Stromal cell of bone marrow (primary cell): ENCODE measurements at regions not wholly inside any gene's neighbourhood (a gene's known extent, or its start where the extent isn't known, plus 50 kb on each side); places are given as distances from the start of the nearest gene placed in this dataset.

ENCODE experiments used
- DNase-seq: peaks from one replicate; pipeline ENCODE4 v3.0.0-alpha.2; 2012; ENCODE audit warnings: low read depth

DNA sequence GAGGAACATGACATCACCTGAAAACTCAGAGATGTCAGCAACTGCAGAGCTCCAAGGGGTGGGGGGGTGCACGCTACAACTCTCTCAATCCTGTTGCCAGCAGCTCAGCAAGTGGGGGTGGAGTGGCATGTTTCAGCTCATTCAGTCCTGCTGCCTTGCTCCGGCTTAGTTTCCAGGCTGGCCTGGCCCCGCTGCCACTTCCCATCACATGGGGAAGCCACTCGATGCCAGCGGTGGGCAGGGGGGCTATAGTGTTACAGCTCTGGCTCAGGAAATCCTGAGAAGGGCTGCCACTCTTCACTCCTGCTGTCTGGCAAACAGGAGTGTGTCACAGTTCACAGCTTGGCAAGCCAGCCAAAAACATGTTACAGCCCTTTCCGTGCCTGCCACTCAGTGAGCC is 356.5 kb upstream of the GULP1 start:
- no peak for DNase-seq

DNA sequence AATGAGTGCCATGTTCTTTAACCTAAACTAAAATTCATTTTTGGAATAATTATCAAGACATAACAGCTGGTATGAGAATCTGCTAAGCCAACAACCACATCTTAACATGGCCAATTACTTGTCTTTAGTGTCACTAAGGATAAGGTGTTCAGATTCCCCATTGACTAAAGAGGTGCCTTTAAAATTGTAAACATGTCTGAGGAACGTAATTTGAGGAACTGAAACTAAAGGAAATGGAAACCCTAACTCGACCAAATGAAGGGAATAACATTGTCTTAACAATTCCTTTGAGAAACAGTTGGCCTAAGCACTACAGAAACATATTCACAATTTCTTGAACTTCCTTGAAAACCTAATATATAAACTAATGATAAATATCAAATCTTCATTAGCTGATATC is 355.4 kb upstream of the GULP1 start:
- no peak for DNase-seq

DNA sequence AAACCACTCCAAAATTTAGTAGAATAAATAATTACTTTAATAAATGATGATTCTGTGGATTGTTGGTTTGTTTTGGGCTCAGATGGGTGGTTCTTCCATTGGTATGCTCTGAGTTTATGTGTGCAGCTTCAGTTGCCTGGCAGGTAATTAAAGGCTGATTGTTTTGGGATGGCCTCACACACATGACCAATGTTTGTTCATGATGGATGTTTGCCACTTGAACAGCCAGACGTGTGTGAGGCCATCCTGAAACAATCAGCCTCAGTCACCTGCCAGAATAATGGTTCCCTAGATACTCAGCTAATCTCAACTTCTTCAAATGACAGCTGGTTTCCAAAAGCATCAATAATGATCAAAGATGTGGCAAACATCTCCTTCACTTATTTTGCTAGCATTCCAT is 352.5 kb upstream of the GULP1 start:
- no peak for DNase-seq

DNA sequence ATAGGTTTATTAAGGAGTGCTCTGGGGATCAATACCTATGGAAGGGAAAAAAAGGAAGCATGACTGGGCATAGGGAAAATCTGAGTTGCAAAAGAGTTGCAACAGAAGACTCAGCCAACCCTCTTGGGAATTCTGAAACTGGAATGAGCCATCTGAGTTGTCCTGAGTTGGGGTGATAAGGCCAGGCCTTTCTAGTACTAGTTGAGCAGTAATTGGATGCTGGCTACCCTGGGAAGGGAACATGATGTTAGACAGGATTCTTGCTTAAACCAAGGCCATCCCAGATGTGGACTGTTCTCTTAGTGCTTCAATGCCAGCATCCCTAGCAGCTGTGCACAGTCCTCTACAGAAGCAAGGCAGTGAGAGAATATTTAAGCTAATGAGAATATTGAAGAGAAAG is 348.8 kb upstream of the GULP1 start:
- peak; percentile 26 for DNase-seq

DNA sequence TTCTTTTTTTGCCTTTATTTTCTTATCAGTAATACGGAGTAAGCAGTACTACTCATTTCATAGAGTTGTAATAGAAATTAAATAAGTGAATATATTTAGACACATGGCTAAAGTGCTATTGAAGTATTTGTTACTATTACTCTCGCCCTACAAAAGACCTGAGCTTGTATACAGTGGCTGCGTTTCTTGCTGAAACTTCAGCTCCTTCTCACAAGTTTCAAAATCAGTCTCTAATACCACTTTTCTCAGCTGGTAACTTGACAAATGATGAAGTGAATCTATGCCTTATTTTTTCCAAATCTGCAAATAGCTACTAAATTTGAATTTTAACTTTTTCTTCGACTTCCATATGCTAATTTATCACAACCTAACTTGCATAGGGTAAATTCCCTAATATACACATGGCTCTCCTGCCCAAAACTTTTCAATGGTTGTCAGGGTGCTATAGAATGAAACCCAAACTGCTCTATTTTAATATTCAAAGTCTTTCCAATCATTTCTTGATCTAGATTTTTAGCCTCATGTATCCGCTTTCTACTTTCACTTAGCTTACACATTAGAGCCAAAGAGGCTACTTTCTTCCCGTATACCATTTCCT is 347.8 kb upstream of the GULP1 start:
- DNase-seq: no peak

DNA sequence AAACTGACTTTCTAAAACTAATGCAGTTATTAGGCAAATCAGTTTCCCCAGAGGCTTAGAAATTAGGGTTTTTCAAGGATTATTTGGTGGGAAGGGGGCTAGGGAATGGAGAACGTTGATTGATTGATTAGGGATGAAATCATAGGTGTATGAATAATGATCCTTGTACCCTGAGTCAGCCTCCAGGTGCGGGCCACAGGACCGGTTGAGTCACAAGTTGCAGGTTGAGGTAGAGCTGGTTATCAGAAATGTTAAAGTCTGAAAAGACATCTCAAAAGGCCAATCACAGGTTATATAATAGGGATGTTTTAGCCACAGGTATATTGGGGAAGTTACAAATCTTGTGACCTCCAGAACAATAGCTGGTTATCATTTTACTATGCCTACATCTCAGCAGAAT is 341.8 kb upstream of the GULP1 start:
- DNase-seq: no peak

DNA sequence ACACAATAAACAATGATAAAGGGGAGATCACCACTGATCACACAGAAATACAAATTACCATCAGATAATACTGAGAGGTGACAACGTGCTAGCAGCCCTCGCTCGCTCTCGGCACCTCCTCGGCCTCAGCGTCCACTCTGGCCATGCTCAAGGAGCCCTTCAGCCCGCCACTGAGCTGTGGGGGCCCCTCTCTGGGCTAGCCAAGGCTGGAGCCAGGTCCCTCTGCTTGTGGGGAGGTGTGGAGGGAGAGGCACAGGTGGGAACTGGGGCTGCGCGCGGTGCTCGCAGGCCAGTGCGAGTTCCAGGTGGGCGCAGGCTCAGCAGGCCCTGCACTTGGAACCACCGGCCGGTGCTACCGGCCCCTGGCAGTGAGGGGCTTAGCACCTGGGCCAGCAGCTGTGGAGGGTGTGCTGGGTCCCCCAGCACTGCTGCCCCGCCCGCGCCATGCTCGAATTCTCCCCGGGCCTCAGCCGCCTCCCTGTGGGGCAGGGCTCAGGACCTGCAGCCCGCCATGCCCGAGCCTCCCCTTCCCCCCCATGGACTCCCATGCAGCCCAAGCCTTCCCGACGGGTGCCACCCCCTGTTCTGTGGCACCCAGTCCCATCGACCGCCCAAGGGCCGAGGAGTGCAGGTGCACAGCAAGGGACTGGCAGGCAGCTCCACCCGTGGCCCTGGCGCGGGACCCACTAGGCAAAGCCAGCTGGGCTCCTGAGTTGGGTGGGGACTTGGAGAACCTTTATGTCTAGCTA is 340.0 kb upstream of the GULP1 start:
- no peak for DNase-seq

DNA sequence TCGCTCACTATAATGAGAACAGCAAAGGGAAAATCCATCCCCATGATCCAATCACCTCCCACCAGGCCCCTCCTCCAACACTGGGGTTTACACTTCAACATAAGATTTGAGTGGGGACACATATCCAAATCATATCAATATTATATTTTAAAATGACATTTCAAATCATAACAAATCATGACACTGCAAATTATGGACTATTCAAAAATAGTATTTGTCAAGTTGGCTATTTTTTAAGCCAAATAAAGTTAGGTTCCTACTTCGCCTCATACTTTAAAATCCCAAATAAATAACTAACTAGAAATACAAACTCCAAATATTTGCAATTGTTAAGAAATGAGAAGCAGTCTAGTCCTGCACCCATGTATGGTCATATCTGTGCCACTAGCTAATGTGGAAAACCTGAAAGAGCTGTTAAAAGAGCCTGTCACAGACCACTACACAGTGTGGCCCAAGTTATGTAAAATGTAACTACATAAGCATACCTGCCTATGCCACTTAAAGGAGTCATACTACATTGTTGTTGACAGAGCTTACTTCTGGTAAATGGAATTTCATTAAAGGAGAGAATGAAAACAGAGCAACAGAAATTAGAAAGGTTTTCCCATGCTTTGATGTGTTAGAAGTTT is 334.7 kb upstream of the GULP1 start:
- DNase-seq: no peak

DNA sequence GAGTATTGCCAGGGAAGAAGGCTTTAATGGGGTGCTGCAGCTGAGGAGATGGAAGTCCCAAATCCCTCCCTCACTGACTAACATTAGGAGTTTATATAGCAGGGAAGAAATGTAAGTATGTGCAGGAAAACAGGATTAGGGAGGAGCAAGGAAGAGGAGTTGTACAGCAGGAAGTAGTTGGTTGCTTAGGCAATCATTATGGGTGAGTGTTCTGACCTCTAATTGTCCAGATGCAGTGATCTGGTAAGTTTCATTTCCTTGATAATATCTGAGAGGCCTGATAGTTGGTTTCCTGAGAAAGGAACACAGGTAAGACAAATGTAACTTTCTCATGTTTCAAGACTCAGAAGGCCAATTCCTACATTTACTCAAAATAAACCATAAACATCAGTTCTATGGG is 331.9 kb upstream of the GULP1 start:
- no peak for DNase-seq

DNA sequence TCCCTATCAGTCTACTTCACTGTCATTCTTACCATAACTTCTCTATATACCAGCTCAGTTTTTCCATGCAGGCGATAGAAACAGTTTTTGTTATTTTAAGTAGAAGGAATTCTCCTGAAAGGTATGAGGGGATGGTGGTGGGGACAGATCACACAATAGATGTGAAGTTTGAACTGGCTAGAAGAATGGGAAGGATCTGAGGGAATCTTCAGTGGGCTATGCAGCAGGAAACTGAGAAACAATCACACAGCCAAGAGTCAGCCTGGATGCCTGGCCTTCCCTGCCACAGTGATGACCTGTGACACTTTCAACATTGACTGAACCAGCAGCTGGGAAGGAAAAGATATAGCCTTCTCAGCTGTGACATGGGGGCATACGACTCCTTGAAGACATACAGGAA is 329.1 kb upstream of the GULP1 start:
- DNase-seq: no peak

DNA sequence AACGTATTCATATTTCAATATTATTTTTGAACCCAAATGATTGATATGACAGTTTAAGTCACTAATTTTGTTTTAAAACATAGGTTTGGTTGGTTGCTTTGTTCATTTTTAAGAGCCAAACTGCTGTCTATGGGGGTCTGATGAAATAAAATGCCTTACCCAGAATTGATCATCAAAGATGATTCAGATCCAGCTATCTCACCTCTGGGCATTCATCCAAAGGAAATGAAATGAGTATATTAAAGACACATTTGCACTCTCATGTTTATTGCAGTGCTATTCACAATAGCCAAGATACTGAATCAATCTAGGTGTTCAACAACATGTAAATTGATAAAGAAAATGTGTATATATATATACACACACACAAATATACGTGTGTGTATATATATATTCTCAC is 326.9 kb upstream of the GULP1 start:
- DNase-seq: no peak

DNA sequence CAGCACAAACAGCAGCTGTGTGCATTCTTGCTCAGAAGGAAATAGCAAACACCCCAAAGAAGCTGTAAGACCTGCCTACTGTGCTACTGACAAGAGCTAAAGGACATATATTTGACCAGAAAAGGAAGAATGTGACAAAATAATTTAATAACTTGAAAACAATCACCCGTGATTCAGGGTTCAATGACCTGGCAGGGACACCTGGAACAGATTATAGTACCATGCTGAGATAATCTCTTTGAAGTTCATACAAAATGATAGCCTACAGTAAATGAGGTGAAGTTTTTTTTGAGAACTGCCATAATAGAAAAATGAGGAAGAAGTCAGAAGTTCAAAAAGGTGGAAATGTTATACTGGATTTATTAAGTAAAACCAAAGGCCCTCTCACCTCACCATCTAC is 324.8 kb upstream of the GULP1 start:
- no peak for DNase-seq

DNA sequence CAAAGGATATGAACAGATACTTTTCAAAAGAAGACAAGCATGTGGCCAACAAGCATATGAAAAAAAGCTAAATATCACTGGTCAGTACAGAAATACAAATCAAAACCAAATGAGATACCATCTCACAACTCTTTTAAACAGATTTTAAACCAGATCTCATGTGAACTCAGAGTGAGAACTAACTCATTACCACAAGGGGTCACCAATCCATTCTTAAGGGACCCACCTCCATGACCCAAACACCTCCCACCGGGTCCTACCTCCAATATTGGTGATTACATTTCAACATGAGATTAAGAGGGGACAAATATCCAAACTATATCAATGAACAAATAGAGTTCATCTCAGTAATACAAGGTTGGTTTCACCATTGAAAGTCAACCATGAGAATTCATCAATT is 319.8 kb upstream of the GULP1 start:
- no peak for DNase-seq

DNA sequence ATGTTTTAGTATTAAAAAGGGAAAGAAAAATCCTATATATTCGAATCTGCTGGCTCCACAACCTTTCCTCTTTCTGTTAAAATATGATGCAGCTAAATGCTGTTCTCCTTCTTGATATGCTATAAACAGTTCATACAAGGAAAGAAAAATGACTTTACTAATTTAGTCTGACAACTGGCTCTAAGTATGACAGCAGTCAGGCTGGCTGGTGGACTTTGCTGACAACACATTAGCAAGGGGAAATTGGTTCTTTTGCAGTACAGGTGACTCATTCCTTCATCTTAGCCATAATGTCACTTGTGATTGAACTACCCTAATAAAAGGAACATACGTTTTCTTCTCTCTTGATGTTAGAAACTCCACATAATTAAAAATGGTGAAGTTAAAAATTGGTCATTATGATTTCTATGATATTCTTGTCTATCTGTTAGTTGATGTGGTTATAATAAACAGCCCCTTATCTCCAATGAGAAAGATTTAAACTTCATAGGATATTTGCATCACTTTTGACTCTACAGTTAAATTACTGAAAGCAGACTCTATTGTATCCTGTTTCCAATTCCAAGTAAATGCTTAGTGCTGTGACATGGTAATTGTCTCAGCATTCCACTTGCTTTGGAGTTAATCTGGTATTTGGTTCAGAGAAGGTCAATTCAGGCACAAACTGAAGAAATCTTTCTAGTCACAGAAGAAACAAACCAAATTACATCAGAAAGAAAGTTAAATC is 315.3 kb upstream of the GULP1 start:
- no peak for DNase-seq

DNA sequence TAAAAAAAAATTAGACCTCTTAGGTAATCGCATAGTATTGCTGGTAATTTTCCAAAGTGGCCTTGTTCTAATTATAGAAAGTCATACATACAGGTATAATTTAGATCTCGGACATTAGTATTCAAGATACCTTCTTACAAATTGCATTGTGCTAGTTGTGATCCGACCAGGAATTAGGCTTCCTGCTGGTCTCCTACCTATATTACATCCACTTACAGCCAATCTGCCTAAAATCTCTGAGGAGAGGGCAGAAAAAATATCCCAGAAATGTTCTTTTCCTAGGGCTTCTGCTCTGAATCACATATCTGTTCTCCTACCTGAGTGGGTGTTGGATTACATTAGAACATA is 314.7 kb upstream of the GULP1 start:
- DNase-seq: no peak

DNA sequence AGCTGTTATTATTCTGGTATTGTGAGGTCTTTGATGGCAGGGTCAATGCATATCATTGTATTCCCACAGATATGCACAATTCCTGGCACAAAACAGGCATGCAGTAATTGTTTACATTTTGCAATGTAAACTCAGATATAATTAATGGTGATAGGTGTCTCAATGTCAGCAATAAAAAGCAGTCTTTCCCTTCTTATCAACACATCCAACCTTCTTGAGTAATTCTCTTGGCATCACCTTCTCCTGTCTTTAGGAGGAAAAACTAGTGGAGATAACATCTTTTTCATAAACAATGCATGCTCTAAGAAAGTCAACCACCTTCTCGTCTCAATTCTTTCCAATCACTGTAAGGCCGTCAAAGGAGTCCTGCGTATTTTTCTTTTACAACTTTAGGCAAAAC is 313.3 kb upstream of the GULP1 start:
- DNase-seq: no peak

DNA sequence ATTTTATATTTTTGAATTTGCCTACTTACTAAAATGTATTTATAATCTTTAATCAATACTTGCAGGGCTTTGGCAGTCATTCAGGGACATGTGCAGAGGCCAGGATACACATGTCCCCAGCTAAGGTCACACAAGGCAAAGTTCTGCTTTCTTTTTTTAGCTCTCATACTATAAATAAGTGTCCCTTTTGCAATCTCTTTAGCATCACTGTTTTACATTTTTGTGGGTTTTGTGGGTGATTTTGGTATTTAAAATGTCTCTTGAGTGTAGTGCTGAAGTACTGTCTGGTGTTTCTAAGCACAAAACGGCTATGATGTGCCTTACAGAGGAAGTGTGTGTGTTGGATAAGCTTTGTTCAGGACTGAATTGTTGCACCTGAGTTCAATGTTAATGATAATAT is 309.0 kb upstream of the GULP1 start:
- peak; percentile 75 for DNase-seq

DNA sequence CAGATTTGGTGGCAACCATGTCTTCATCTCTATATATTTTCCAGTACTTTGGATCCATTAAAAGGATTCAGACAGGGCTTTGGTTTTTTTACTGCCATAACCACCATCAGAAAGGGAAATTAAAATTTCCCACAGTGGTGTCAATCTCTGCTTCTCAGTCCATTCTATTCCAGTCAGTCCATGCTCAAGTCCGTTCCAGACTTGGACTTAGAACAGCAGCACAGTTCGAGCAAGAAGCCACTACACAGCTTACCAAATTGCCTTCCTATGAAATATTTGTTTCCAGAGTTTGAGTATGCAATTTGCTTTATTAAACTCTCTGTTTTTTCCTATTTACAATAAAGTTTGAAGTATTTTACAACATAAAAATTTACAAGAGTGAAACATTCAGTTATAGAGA is 306.5 kb upstream of the GULP1 start:
- no peak for DNase-seq

DNA sequence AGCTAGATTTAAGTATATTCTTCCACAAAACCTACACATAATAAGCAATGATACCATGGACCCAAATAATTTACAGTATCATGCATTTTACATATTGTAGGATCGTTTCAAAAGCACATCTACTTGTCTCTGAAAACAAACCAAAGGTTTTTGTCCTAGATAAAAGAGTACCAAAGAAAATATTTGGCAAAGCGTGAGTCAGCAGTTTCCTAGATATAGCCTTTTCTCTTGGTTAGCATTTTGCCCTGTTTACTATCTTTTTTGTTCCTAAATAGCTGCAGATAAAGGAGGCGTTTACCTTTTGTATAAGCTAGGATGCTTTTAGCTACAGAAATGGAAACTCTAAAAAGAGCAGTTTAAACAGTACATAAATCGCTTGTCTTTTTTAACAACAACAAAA is 305.8 kb upstream of the GULP1 start:
- DNase-seq: no peak

DNA sequence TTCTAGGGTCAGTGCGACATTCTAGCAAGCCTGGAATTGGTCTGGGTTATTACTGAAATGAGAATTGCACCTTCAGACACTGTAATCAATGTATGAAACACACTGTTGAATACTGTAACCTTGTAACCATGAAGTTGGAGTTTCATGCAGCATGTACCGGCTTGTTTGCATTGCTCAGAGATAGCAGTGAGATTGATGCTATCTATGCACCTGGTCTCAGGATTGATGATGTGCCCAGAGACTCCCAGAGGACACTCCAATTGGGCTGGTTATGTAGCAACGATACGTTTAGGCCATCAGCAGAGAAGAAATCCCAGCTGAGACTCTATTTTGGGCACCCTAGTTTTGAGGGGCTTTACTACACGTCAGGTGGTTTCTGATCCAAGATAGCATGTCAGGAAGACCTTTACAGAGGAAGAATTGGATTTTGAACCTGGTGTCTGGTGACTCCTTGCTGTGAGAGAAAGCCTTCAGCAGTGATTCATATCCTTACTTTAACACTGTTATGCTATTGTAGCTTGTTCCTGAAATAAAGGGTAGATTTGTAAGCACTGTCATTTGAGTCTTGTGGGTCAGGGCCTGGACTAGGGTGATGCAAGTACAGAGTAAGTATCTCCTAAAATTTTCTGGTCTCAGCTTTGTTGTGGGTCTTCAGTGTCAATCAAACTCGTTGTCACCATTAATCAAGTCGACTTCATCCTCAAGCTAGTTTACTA is 305.1 kb upstream of the GULP1 start:
- no peak for DNase-seq

DNA sequence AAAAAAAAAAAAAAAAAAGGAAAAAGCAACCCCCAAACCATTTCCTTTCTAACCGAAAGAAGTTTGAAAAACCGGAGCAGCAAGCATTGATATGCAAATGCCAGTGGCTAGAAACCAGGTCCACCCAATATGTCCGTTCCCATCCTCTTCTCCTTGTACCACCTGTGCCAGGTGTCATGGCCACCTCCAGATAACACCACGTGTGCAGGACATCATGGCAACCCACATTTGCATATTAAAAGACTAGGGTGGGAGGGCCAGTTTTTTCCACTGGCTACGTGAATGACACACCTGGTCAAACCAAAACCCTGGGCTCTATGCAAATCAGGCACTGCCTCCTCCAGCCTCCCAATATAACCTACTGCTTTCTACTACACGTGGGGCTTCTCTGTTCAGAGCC is 303.3 kb upstream of the GULP1 start:
- no peak for DNase-seq

DNA sequence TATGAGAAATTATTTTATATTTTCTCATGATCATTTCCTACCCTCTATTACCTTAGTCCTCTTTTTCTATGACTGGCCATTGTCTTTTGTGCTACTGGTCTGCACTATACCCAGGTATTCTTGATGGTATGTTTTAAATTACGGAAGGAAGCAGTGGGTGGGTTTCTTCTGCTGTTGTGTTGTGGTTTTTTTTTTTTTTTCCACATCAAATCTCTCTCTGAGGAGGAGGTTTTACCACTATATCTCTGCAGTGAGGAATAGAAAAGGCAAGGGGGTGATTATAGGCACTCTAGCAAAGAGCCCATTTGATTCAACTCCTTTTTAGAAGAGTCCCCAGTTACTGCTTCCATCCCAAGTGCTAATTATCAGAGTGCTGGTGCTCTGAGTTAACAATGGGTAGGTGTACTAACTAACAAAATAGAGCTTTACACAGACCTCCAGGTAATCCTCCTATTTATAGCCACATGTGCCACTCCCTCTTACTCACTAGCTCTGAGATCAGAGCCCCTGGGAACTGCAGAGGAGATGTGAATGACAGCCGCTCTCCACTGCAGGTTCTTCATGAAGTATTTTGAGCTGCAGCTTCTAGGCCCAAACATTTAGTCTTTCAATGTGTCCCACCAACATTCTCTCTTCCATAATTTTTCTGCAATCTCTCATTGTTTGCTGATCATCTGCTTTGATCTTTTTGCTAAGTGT is 301.6 kb upstream of the GULP1 start:
- DNase-seq: no peak
